SIG-M5 treated with dmso at 0.1 percent for 504 hours (cell line): ENCODE measurements at regions not wholly inside any gene's neighbourhood (a gene's known extent, or its start where the extent isn't known, plus 50 kb on each side); places are given as distances from the start of the nearest gene placed in this dataset.

Experiments
- DNase-seq: peaks from one replicate; lab custom pipeline; 2025; ENCODE audit not compliant: unreplicated experiment; lab: John Stamatoyannopoulos, UW

- no peak for DNase-seq
These were observed 322.2 kb downstream of the AASDHPPT start for GRCh38 chr11:106399624-106400023.

GRCh38 chr11:106400949-106401570, 323.6 kb downstream of the AASDHPPT start:
- no peak for DNase-seq

- DNase-seq = no peak
These were observed 326.3 kb downstream of the AASDHPPT start for GRCh38 chr11:106403751-106404150.

GRCh38 chr11:106409222-106409621, 331.8 kb downstream of the AASDHPPT start:
- no peak for DNase-seq

GRCh38 chr11:106409671-106410070, 332.2 kb downstream of the AASDHPPT start:
- no peak for DNase-seq

- DNase-seq = no peak
These were observed 333.4 kb downstream of the AASDHPPT start for GRCh38 chr11:106410902-106411301.

GRCh38 chr11:106413222-106413621, 335.8 kb downstream of the AASDHPPT start:
- no peak for DNase-seq

- DNase-seq = no peak
These were observed 338.0 kb downstream of the AASDHPPT start for GRCh38 chr11:106415510-106415909.

GRCh38 chr11:106418791-106419190, 341.3 kb downstream of the AASDHPPT start:
- DNase-seq = no peak

- DNase-seq = no peak
These were observed 342.7 kb downstream of the AASDHPPT start for GRCh38 chr11:106420048-106420665.

- no peak for DNase-seq
These were observed 343.2 kb downstream of the AASDHPPT start for GRCh38 chr11:106420686-106421085.

GRCh38 chr11:106421676-106422292, 344.3 kb downstream of the AASDHPPT start:
- DNase-seq = no peak

GRCh38 chr11:106422583-106422982, 345.1 kb downstream of the AASDHPPT start:
- DNase-seq = no peak

GRCh38 chr11:106424111-106424510, 346.6 kb downstream of the AASDHPPT start:
- no peak for DNase-seq

- no peak for DNase-seq
These were observed 348.4 kb downstream of the AASDHPPT start for GRCh38 chr11:106425819-106426218.

- DNase-seq = no peak
These were observed 349.2 kb downstream of the AASDHPPT start for GRCh38 chr11:106426696-106427095.

- DNase-seq = no peak
These were observed 350.3 kb downstream of the AASDHPPT start for GRCh38 chr11:106427736-106428135.

- no peak for DNase-seq
These were observed 364.6 kb downstream of the AASDHPPT start for GRCh38 chr11:106442032-106442431.

GRCh38 chr11:106446302-106446701, 368.8 kb downstream of the AASDHPPT start:
- DNase-seq = no peak

GRCh38 chr11:106446955-106447354, 369.5 kb downstream of the AASDHPPT start:
- DNase-seq = no peak

GRCh38 chr11:106447631-106448191, 370.2 kb downstream of the AASDHPPT start:
- DNase-seq = no peak

- no peak for DNase-seq
These were observed 372.3 kb downstream of the AASDHPPT start for GRCh38 chr11:106449763-106450162.
